ENCODE measurements at regions not wholly inside any gene's neighbourhood (a gene's known extent, or its start where the extent isn't known, plus 50 kb on each side); places are given as distances from the start of the nearest gene placed in this dataset.
"Not testable (repeated sequence)": the region's sequence is repeated elsewhere in the genome, so short reads cannot be mapped to it uniquely, and the experiment has no call there.

GRCh38 chr7:32816409-32816948, 75.1 kb downstream of the KBTBD2 start:
- H3K27me3 Mint-ChIP-seq (ENCODE audit: unreplicated experiment); H3K36me3 Mint-ChIP-seq (ENCODE audit: unreplicated experiment); H3K9me3 Mint-ChIP-seq (ENCODE audit: unreplicated experiment); H3K4me1 Mint-ChIP-seq (ENCODE audit: low read depth, unreplicated experiment); H3K4me3 Mint-ChIP-seq (ENCODE audit: unreplicated experiment); H3K27ac Mint-ChIP-seq (ENCODE audit: unreplicated experiment); DNase-seq: not testable (repeated sequence)

GRCh38 chr7:32814779-32815178, 76.8 kb downstream of the KBTBD2 start:
- not testable (repeated sequence) for H3K4me1 Mint-ChIP-seq (ENCODE audit: low read depth, unreplicated experiment); H3K27ac Mint-ChIP-seq (ENCODE audit: unreplicated experiment); H3K9me3 Mint-ChIP-seq (ENCODE audit: unreplicated experiment); H3K36me3 Mint-ChIP-seq (ENCODE audit: unreplicated experiment); H3K4me3 Mint-ChIP-seq (ENCODE audit: unreplicated experiment); H3K27me3 Mint-ChIP-seq (ENCODE audit: unreplicated experiment); DNase-seq

- TF ChIP-seq CTCF (IDR thresholded peaks at IDR 0.05; ENCODE audit: partially characterized antibody, unreplicated experiment) = no peak
- Mint-ChIP-seq H3K36me3 (ENCODE audit: unreplicated experiment) (no peaks in the 10 kb centered on the region), H3K4me3 (ENCODE audit: unreplicated experiment) (no peak overlapping the region)
Measured at GRCh38 chr7:32809871-32810270, 81.7 kb downstream of the KBTBD2 start.

GRCh38 chr7:32809347-32809746, 82.2 kb downstream of the KBTBD2 start:
- H3K4me3 Mint-ChIP-seq (ENCODE audit: unreplicated experiment) = no peak overlapping the region

More at GRCh38 chr7:32809871-32810270, 81.7 kb downstream of the KBTBD2 start:
- Mint-ChIP-seq H3K27me3 (ENCODE audit: unreplicated experiment) (no peaks in the 10 kb centered on the region), H3K27ac (ENCODE audit: unreplicated experiment) (no peak overlapping the region), H3K9me3 (ENCODE audit: unreplicated experiment) (peaks cover 1% of the 10 kb centered on the region), H3K4me1 (ENCODE audit: low read depth, unreplicated experiment) (no peaks in the 10 kb centered on the region)
- no peak for DNase-seq

GRCh38 chr7:32803406-32804141, 88.0 kb downstream of the KBTBD2 start:
- no peaks in the 10 kb centered on the region for H3K4me1 Mint-ChIP-seq (ENCODE audit: low read depth, unreplicated experiment)
- peaks cover 4% of the 10 kb centered on the region for H3K27me3 Mint-ChIP-seq (ENCODE audit: unreplicated experiment)
- H3K36me3 Mint-ChIP-seq (ENCODE audit: unreplicated experiment) = peaks cover 19% of the 10 kb centered on the region
- no peak for DNase-seq
- no peak overlapping the region for H3K4me3 Mint-ChIP-seq (ENCODE audit: unreplicated experiment)
- TF ChIP-seq CTCF (IDR thresholded peaks at IDR 0.05; ENCODE audit: partially characterized antibody, unreplicated experiment) = no peak
- peaks cover 11% of the 10 kb centered on the region for H3K9me3 Mint-ChIP-seq (ENCODE audit: unreplicated experiment)
- no peak overlapping the region for H3K27ac Mint-ChIP-seq (ENCODE audit: unreplicated experiment)

More at GRCh38 chr7:32809347-32809746, 82.2 kb downstream of the KBTBD2 start:
- no peaks in the 10 kb centered on the region for H3K36me3 Mint-ChIP-seq (ENCODE audit: unreplicated experiment)
- no peaks in the 10 kb centered on the region for H3K27me3 Mint-ChIP-seq (ENCODE audit: unreplicated experiment)
- no peak for DNase-seq
- no peaks in the 10 kb centered on the region for H3K4me1 Mint-ChIP-seq (ENCODE audit: low read depth, unreplicated experiment)
- H3K27ac Mint-ChIP-seq (ENCODE audit: unreplicated experiment) = no peak overlapping the region
- no peak for TF ChIP-seq CTCF (IDR thresholded peaks at IDR 0.05; ENCODE audit: partially characterized antibody, unreplicated experiment)
- peaks cover 1% of the 10 kb centered on the region for H3K9me3 Mint-ChIP-seq (ENCODE audit: unreplicated experiment)

- DNase-seq = no peak
- no peaks in the 10 kb centered on the region for H3K4me1 Mint-ChIP-seq (ENCODE audit: low read depth, unreplicated experiment)
Measured at GRCh38 chr7:32802305-32802910, 89.2 kb downstream of the KBTBD2 start.

GRCh38 chr7:32793053-32793452, 98.5 kb downstream of the KBTBD2 start:
- H3K4me3 Mint-ChIP-seq (ENCODE audit: unreplicated experiment); H3K27me3 Mint-ChIP-seq (ENCODE audit: unreplicated experiment); H3K4me1 Mint-ChIP-seq (ENCODE audit: low read depth, unreplicated experiment); H3K27ac Mint-ChIP-seq (ENCODE audit: unreplicated experiment); DNase-seq; H3K9me3 Mint-ChIP-seq (ENCODE audit: unreplicated experiment); H3K36me3 Mint-ChIP-seq (ENCODE audit: unreplicated experiment): not testable (repeated sequence)

More at GRCh38 chr7:32802305-32802910, 89.2 kb downstream of the KBTBD2 start:
- H3K9me3 Mint-ChIP-seq (ENCODE audit: unreplicated experiment) = peaks cover 11% of the 10 kb centered on the region
- no peak overlapping the region for H3K4me3 Mint-ChIP-seq (ENCODE audit: unreplicated experiment)
- peaks cover 4% of the 10 kb centered on the region for H3K27me3 Mint-ChIP-seq (ENCODE audit: unreplicated experiment)
- H3K36me3 Mint-ChIP-seq (ENCODE audit: unreplicated experiment) = peaks cover 19% of the 10 kb centered on the region
- no peak for TF ChIP-seq CTCF (IDR thresholded peaks at IDR 0.05; ENCODE audit: partially characterized antibody, unreplicated experiment)
- no peak overlapping the region for H3K27ac Mint-ChIP-seq (ENCODE audit: unreplicated experiment)

- not testable (repeated sequence) for H3K36me3 Mint-ChIP-seq (ENCODE audit: unreplicated experiment)
Measured at GRCh38 chr7:32790766-32791430, 100.7 kb downstream of the KBTBD2 start.

More at GRCh38 chr7:32790766-32791430, 100.7 kb downstream of the KBTBD2 start:
- not testable (repeated sequence) for H3K4me3 Mint-ChIP-seq (ENCODE audit: unreplicated experiment); H3K27ac Mint-ChIP-seq (ENCODE audit: unreplicated experiment); DNase-seq; H3K9me3 Mint-ChIP-seq (ENCODE audit: unreplicated experiment); H3K4me1 Mint-ChIP-seq (ENCODE audit: low read depth, unreplicated experiment); H3K27me3 Mint-ChIP-seq (ENCODE audit: unreplicated experiment)

Data from glutamatergic neuron (in vitro differentiated cells).